ENCODE measurements at regions not wholly inside any gene's neighbourhood (a gene's known extent, or its start where the extent isn't known, plus 50 kb on each side); places are given as distances from the start of the nearest gene placed in this dataset.

DNA sequence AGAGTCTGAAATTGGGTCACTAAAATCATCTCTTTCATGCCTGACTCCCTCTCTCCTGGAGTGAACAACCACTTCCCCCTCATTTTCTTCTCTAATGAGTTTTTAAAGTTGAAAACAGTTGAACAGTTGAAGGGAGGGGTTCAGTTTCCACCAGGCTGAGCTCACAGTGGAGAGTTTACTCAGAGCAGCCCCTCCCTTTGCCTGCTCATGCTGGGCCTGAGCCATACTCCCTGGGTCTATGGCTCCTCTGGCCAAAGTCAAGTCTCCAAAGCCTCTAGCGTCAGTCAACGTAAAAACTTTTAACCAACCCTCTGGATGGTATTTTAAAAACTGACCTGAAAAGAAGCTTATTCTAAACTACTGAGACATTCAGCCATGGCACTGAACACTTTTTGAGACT lies 100.8 kb upstream of the RNPC3 start:
- Histone ChIP-seq H3K4me3 (no peak overlapping the region), H3K27me3 (no peaks in the 10 kb centered on the region), H3K4me1 (no peaks in the 10 kb centered on the region), H3K36me3 (no peaks in the 10 kb centered on the region), H3K9me3 (no peaks in the 10 kb centered on the region), H3K27ac (no peak overlapping the region)
- no peak for DNase-seq
- intact Hi-C loops (cut with DNase I; ENCODE audit: low total_unique reads): no loop called here
- TF ChIP-seq, protein P1, sequence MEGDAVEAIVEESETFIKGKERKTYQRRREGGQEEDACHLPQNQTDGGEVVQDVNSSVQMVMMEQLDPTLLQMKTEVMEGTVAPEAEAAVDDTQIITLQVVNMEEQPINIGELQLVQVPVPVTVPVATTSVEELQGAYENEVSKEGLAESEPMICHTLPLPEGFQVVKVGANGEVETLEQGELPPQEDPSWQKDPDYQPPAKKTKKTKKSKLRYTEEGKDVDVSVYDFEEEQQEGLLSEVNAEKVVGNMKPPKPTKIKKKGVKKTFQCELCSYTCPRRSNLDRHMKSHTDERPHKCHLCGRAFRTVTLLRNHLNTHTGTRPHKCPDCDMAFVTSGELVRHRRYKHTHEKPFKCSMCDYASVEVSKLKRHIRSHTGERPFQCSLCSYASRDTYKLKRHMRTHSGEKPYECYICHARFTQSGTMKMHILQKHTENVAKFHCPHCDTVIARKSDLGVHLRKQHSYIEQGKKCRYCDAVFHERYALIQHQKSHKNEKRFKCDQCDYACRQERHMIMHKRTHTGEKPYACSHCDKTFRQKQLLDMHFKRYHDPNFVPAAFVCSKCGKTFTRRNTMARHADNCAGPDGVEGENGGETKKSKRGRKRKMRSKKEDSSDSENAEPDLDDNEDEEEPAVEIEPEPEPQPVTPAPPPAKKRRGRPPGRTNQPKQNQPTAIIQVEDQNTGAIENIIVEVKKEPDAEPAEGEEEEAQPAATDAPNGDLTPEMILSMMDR (IDR thresholded peaks at IDR 0.05): no peak
- TF ChIP-seq POLR2A (IDR thresholded peaks at IDR 0.05): no peak

DNA sequence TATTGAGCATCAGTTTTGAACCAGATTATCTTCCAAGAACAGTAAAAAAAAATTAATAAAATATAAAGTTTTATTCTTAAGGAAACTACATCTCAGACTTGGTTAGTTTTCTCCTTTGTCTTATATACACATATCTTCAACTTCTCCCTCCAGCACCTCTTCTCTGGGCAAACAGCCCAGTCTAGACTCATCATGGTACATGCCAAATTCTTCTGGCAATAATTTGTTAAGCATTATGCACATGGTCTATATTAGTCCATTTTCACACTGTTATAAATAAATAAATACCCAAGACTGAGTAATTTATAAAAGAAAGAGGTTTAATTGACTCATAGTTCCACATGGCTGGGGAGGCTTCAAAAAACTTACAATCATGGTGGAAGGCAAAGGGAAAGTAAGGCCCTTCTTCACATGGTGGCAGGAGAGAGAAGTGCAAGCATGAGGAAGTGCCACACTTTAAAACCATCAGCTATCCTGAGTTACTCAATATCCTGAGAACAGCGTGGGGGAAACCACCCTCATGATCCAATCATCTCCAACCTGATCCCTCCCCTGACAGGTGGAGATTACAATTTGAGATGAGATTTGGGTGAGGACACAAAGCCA lies 108.7 kb upstream of the RNPC3 start:
- no peak overlapping the region for H3K27ac ChIP-seq
- no peak for DNase-seq
- H3K27me3 ChIP-seq: no peaks in the 10 kb centered on the region
- no peaks in the 10 kb centered on the region for H3K4me1 ChIP-seq
- TF ChIP-seq, protein P1 (IDR thresholded peaks at IDR 0.05): no peak
- TF ChIP-seq POLR2A (IDR thresholded peaks at IDR 0.05): no peak
- H3K9me3 ChIP-seq: no peaks in the 10 kb centered on the region
- H3K4me3 ChIP-seq: no peak overlapping the region
- no peaks in the 10 kb centered on the region for H3K36me3 ChIP-seq
- intact Hi-C loops (cut with DNase I; ENCODE audit: low total_unique reads): no loop called here

DNA sequence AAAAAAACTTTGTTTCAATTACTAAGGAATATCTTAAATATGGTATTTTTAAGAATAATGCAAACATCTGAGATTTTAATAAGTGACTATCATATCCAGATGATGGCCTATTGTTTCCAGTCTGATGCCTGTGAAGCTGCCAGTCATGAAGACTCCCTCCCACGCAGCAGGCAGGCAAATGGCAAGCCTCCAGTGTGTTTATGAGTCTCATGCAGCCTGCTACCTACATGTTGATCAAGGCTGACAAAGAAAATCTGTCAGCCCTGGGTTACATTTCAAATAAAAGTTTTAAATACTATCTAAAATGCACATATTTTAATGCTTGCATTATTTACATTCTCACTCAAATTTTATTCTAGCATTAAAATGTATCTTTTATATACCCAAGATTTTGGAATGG lies 137.6 kb upstream of the RNPC3 start:
- no peaks in the 10 kb centered on the region for H3K36me3 ChIP-seq
- TF ChIP-seq, protein P1 (IDR thresholded peaks at IDR 0.05): no peak
- TF ChIP-seq POLR2A (IDR thresholded peaks at IDR 0.05): no peak

DNA sequence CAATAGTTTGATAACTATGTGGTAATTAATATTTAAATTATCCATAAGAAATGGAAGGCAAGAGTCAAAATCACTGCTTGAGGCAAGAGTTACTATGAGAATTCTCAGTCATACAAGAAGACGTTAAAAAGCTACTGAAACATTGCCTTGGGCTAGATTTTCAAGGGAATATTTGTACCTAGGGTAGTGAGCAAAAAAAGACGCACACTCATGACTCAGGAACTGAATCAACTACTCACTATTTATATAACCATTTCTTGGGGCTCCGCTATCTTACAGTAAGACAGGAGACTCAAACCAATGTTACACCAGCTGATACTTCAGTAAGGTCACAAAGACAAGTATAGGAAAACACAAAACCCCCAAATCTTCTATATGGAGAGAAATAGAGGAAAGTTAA lies 151.5 kb upstream of the RNPC3 start:
- H3K9me3 ChIP-seq: no peaks in the 10 kb centered on the region
- no peaks in the 10 kb centered on the region for H3K4me1 ChIP-seq
- no peak for DNase-seq
- no peak for TF ChIP-seq POLR2A (IDR thresholded peaks at IDR 0.05)
- TF ChIP-seq, protein P1 (IDR thresholded peaks at IDR 0.05): no peak
- no peak overlapping the region for H3K4me3 ChIP-seq
- no peaks in the 10 kb centered on the region for H3K27me3 ChIP-seq
- intact Hi-C loops (cut with DNase I; ENCODE audit: low total_unique reads): no loop called here
- no peaks in the 10 kb centered on the region for H3K36me3 ChIP-seq
- no peak overlapping the region for H3K27ac ChIP-seq

More for the DNA sequence above, 137.6 kb upstream of the RNPC3 start:
- H3K4me3 ChIP-seq: no peak overlapping the region
- no peaks in the 10 kb centered on the region for H3K9me3 ChIP-seq
- no peak for DNase-seq
- no peaks in the 10 kb centered on the region for H3K4me1 ChIP-seq
- intact Hi-C loops (cut with DNase I; ENCODE audit: low total_unique reads): no loop called here
- H3K27me3 ChIP-seq: no peaks in the 10 kb centered on the region
- no peak overlapping the region for H3K27ac ChIP-seq

DNA sequence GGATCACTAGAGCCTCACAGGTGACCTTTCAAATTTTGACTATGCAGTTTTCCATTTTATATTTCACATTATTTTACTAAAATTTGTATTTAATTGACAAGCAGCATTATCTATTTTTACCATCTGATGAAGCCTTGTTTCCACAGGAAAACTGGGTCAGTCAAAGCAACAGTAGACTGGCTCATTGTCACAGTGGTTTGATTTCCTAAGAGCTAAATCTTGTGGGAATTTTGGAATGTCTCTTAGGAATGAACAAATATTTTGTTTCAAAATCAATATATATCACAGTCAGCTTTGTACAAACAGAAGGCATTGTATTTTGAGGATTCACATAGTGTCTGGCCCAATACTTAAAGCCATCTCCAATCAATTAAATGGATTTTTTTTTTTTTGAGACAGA lies 152.6 kb upstream of the RNPC3 start:
- H3K27me3 ChIP-seq: no peaks in the 10 kb centered on the region
- no peaks in the 10 kb centered on the region for H3K9me3 ChIP-seq
- intact Hi-C loops (cut with DNase I; ENCODE audit: low total_unique reads): no loop called here
- no peaks in the 10 kb centered on the region for H3K36me3 ChIP-seq
- H3K27ac ChIP-seq: no peak overlapping the region
- H3K4me3 ChIP-seq: no peak overlapping the region
- H3K4me1 ChIP-seq: no peaks in the 10 kb centered on the region
- TF ChIP-seq, protein P1 (IDR thresholded peaks at IDR 0.05): no peak
- TF ChIP-seq POLR2A (IDR thresholded peaks at IDR 0.05): no peak
- DNase-seq: no peak

All from uterus (tissue), 3 donors.